GM18511 (cell line): ENCODE measurements at regions not wholly inside any gene's neighbourhood (a gene's known extent, or its start where the extent isn't known, plus 50 kb on each side); places are given as distances from the start of the nearest gene placed in this dataset.

Experiments used
- ATAC-seq: cut with Tn5 transposase; IDR thresholded peaks from one replicate; pipeline ENCODE4 v1.9.1; 2021; ENCODE audit warnings: mild to moderate bottlenecking, moderate library complexity; ENCODE audit not compliant: unreplicated experiment

DNA sequence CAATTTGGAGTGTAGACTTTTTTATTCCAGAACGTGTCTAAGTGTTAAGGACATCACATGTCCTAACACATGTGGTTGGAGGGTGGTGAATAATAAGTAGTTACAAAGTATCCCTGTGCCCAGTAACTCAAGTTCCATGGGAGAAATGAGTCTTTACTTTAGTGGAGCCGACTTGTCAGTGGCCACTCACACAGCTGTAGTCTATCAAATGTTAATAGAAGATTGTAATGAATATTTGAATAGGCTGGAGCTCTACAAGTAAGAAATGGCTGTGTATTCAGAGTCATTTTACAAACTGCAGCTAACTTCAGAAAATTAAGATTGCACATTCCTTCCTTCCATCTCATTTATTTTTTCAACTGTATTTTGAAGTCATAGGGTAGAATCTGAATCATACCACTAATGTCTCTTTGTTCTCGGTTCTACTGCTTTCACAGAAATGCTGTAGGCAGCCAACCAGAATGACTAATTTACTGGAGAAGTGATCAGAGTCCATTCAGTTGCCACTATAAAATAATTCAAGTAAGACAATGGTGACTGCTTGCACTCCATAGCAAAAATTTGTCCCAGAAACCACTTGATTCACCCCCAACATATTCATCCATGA, 394.8 kb downstream of the NR2F1-AS1 start:
- no peak for ATAC-seq

GRCh38 chr5:93184041-93184440, 397.0 kb downstream of the NR2F1-AS1 start:
- no peak for ATAC-seq

GRCh38 chr5:93179466-93179865, 401.6 kb downstream of the NR2F1-AS1 start:
- ATAC-seq, result no peak

- ATAC-seq, result no peak
Observed at GRCh38 chr5:93174930-93175329, 406.1 kb downstream of the NR2F1-AS1 start.

GRCh38 chr5:93165559-93165958, 415.5 kb downstream of the NR2F1-AS1 start:
- ATAC-seq, result no peak

DNA sequence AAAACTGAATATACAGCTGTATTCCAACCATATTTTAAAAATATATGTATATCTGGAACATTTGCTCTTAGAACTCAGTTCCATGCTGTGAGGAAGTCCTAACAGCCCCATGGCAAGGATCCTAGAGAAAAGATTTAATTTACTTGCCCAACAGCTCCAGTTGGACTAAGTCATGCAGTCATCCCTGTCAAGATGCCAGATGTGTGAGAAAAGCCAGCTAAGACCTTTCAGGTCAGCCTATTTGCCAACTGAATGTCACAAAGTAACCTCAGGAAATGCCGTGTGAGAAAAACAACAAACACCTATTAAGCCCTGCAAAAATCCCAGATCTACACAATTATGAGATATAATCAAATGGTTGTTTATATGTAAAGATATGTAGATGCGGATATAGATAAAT, 416.3 kb downstream of the NR2F1-AS1 start:
- ATAC-seq, result no peak

DNA sequence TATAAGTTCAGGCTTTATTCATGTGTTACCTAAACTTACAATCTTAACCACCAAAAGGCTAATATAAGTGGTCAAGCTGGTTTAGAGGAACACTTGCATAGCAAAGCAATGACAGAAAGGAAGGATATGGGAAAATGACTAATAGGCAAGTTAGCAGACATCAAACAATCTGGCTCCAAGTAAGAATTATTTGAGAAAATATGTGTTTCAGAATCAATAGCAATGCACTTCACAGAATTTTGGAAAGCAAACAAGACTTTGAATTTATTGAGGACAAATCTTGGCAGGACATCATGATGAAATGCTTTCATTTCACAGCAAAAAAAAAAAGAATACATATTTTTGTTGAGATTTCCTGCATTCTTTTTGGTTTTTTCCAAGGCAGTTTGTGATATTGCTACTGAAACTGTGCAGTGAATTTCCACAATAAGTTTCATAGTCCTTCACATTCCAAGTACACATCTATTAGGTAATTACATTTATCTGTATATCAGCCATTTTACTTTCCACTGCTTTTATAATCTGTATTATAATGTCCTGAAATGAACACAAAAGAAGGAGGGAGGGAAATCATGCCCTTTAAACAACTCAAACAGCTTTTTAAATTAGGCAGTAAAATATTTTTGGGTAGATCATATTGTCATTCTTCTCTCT, 417.9 kb downstream of the NR2F1-AS1 start:
- no peak for ATAC-seq

DNA sequence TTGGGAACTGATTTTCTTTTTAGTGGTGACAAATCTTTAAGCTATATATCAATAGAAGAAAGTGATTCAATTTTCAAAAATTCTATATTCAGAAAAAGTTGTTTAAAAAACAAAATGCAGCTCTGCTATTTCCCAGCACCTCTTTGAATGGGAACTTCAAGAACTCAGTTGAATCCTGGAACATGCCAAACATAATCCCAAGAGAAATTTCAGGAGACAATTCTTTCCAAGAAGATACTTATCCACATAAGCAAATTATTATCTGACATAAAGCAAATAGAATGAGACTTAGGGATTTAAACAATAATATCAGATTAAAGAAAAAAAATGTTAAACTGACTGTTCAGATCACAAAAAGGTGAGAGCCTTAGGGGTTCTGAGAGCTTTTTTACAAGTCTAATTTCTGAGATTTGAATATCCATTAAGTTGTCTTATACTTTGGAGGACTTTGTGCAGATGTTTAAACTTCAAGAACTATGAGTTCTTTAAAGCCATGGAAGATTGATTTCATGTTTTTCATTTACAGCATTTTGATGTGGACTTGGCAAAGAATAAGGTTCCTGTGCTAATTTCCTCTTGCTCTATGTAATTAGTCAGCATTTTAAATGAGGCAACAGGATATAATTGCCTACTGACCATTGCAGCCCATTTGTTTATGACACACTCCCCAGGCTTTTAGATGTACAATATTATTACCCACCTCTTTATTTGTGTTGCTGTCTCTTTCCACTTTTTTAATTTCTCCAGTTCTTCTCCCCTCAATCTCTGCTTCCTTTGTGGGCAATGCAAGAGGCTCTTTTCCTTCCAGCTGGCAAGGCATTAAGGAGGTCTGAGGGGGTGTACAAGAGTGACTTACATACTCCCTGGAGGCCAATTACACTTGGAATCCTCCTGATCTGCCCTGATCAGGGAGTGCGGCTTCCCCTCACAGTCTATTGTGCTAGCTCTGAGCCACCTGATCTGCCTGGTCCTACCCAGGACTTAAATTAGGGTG, 419.1 kb downstream of the NR2F1-AS1 start:
- no peak for ATAC-seq

- ATAC-seq, result no peak
Observed at GRCh38 chr5:93158841-93159240, 422.2 kb downstream of the NR2F1-AS1 start.

DNA sequence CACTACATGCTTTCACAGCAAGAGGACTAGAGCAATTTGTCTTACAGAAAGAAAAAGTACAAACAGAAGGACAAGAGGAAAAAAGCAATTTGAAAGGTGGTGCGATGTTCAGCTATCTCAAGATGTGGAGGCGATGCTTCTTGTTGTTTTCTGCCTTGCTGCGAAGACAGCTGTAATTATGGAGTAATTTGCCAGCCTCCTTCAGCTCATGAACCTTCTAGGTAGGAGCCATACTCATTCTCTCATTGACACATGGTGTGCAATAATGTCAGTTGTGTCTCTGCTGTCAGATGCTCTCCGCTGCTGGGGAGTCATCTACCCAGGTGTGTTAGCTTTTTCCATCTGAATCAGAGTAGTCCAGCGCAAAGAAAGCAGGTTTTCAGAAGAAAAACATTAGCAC, 424.5 kb downstream of the NR2F1-AS1 start:
- ATAC-seq, result no peak

GRCh38 chr5:93154535-93154934, 426.5 kb downstream of the NR2F1-AS1 start:
- no peak for ATAC-seq

DNA sequence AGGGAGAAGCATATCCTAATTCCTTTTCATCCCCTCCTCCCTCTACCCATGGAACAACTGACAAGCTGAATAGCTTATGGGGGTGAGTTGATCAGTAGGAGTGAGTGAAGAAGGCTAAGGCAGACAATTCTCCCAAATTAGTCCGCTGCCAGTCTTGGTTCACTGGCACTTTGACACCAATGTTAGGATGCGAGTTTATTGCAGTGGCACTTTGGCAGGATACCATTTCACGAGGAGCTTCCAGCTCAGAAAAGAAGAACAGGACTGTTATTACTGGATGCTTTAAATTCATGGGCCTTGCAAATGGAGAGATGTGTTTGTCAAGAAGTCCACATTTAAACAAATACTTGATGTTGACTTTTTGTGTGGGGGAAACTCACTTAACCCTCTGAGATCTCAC, 427.6 kb downstream of the NR2F1-AS1 start:
- ATAC-seq, result no peak

DNA sequence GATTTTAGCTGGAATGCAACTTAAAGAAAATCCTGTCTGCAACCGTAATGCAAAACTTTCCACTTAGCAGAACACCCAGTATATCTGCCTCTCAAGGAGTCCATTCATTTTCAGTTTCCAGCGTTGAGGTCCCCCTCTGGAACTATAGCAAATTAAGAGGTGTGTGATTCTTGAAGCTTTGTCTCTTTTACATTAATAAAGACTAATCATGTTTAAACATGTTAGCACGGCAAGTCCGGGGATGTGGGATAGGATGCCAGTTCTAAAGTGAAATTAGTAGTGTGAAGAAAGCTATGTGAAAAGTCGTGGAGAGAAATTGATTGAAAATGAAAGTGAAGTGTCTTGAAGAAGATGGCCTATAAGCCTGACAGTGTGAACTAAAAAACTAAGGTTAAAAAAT, 429.1 kb downstream of the NR2F1-AS1 start:
- no peak for ATAC-seq

- no peak for ATAC-seq
Observed at GRCh38 chr5:93151121-93151520, 429.9 kb downstream of the NR2F1-AS1 start.

DNA sequence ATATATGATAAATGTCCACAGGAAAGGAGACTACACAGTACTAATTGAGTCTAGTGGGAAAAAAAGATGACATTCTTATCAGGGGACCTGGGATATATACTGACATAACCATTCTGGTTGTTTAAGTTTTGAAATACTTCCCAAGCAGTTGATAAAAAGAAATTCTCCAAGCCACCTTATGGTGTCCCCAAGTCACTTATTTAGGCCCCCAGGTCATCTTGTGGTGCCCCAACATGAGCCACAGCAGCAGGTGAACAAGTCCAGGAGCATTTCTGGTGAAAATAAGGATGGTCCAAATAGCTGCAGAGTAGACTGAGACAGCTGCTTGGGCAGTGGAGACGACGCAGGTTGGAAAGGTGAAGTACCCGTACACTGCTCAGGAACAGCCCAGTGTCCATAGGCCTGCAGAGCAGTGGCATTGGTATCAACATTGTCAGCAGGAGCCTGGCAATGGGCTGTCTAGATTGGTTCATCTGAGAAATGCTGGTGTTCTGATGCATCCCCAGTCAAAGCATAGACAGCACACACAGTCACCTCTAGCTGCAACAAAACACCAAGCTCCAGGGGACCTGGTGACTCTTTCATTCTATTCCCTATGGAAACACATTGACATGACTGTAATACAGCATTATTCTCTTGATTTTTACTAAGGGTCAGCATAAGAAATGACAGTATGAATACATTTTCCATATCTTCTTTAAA, 430.6 kb downstream of the NR2F1-AS1 start:
- no peak for ATAC-seq

- no peak for ATAC-seq
Observed at GRCh38 chr5:93145767-93146166, 435.3 kb downstream of the NR2F1-AS1 start.

DNA sequence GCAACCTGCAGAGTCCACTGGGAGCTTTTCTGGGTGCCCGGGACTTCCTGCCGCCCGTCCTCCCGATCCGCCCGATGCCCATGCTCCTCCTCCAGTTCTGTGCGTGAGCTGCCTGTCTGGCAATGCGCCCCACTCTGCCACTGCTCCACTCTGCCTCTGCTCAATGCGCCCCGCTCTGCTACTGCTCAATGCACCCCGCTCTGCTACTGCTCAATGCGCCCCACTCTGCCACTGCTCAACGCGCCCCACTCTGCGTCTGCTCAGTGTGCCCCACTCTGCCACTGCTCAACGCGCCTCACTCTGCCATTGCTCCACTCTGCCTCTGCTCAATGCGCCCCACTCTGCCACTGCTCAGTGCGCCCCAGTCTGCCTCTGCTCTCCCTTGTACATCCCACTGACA, 436.0 kb downstream of the NR2F1-AS1 start:
- no peak for ATAC-seq

GRCh38 chr5:93141969-93142368, 439.1 kb downstream of the NR2F1-AS1 start:
- no peak for ATAC-seq

- no peak for ATAC-seq
Observed at GRCh38 chr5:93130624-93131490, 450.2 kb downstream of the NR2F1-AS1 start.

GRCh38 chr5:93126634-93127033, 454.4 kb downstream of the NR2F1-AS1 start:
- ATAC-seq, result no peak
